RCC 7860 (cell line): ENCODE measurements at regions not wholly inside any gene's neighbourhood (a gene's known extent, or its start where the extent isn't known, plus 50 kb on each side); places are given as distances from the start of the nearest gene placed in this dataset.
A peak's percentile ranks its signal among the peaks of the same experiment; 100 is the strongest.

ENCODE experiments used
- DNase-seq: peaks from one replicate; pipeline ENCODE4 v3.0.0-alpha.2; 2015; ENCODE audit warnings: low spot score
- FAIRE-seq: peaks from 2 replicates; lab custom pipeline; 2012; peaks lifted over from hg19 to GRCh38; lab: Jason Lieb, UNC

GRCh38 chr2:196431076-196431475, 208.4 kb upstream of the CCDC150 start:
- peak; percentile 18 for DNase-seq
- peak; percentile 82 for FAIRE-seq

DNA sequence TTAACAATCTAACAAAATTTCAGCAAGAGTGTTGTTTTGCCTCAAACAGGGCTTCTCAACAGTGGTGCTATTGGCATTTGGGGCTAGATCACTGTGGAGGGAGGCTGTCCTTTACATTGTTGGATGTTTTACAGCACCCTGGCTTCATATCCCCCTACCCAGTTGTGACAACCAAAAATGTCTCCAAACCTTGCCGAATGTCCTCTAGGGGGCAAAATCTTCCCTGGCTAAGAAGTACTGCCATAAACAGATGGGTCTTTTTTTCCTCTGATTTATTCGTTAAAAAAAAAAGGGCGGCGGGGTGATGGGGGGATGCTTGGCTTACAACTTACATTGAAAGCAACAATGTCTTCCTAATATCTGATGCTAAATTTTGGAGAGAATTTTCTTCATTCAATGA, 207.6 kb upstream of the CCDC150 start:
- no peak for FAIRE-seq
- DNase-seq = no peak

DNA sequence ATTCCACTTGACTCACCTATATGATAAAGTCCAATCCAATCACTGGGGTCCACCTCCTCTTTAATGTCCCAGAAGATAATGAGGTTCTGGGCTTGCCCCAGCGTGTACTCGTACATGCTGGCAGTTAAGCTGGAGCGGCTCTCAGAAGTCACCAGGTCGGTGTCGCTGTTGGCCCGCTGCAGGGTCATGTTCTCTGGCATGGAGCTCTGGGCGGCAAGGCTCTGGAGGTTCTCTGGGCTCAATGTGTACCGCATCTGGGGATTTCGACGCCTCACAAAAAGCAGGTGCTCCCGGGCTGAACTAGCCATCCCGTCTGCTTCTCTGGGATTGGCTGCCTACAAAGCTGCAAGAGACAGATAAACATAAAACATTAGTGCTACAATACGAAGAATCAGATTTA, 206.4 kb upstream of the CCDC150 start:
- no peak for DNase-seq

GRCh38 chr2:196434217-196434616, 205.3 kb upstream of the CCDC150 start:
- FAIRE-seq = no peak
- DNase-seq = no peak

More for the DNA sequence above, 206.4 kb upstream of the CCDC150 start:
- no peak for FAIRE-seq

- FAIRE-seq (peak; percentile 15), DNase-seq (no peak)
Observed at GRCh38 chr2:196435189-196435588, 204.3 kb upstream of the CCDC150 start.

DNA sequence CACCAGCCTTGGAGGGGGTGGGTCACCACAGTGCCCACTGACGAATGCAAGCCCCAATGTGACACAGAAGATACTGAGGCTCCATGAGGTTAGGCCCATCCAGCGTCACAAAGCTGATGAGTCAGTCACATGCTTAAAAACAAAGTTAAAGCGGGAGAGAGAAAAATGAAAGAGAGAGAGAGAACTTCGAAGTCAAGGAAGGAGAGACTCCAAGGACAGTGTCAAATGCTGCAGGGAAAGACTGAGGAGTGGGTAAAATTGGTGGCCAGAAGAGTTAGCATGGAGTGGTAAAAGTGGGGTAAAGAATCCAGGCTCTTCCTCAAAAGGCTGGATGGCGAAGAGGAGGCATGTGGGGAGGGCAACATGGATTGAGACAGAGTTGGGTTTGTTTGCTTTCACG, 201.9 kb upstream of the CCDC150 start:
- DNase-seq (no peak), FAIRE-seq (no peak)

- no peak for FAIRE-seq
Observed at GRCh38 chr2:196439760-196440159, 199.8 kb upstream of the CCDC150 start.

GRCh38 chr2:196440413-196440812, 199.1 kb upstream of the CCDC150 start:
- no peak for FAIRE-seq

More at GRCh38 chr2:196439760-196440159, 199.8 kb upstream of the CCDC150 start:
- no peak for DNase-seq

DNA sequence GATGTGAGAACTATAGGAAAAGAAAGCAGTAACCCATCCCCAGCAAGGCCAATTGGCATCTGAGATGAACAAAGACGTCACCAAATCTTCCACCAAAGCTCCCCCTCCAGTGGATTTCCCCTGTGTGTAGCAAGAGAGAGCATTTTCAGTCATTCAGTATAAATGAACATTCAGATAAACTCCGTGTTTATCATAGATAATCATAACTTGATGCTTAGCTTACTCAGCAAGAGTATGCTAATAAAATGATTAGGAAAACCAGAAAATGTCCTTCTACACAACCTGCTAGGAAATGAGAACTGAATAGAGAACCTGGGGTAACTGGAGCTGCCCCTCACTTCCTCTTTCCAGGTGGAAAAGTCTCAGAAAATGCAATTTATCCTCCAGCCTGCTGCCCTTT, 198.0 kb upstream of the CCDC150 start:
- DNase-seq = no peak
- FAIRE-seq = no peak

More at GRCh38 chr2:196440413-196440812, 199.1 kb upstream of the CCDC150 start:
- no peak for DNase-seq

- FAIRE-seq (no peak), DNase-seq (no peak)
Observed at GRCh38 chr2:196442211-196442610, 197.3 kb upstream of the CCDC150 start.

DNA sequence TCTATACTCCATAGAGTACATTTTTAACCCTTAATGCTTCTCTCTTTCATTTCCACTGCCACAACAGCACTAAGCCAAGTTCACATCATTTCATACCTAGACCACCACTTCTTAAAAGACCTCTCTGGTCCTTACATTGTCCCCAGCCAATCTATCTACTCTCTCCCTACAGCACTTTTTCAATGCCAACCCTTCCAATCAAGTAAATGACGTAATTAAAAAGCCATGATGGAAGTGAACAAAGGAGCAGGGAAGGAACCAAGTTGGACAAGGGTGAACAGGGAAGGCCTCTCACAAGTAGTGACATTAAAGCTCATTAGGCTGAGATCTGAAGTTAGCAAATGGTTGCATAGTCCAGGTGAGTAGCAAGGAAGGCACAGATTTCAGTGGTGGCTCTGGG, 195.1 kb upstream of the CCDC150 start:
- DNase-seq = no peak
- FAIRE-seq = no peak

- DNase-seq (no peak), FAIRE-seq (no peak)
Observed at GRCh38 chr2:196445991-196446390, 193.5 kb upstream of the CCDC150 start.

DNA sequence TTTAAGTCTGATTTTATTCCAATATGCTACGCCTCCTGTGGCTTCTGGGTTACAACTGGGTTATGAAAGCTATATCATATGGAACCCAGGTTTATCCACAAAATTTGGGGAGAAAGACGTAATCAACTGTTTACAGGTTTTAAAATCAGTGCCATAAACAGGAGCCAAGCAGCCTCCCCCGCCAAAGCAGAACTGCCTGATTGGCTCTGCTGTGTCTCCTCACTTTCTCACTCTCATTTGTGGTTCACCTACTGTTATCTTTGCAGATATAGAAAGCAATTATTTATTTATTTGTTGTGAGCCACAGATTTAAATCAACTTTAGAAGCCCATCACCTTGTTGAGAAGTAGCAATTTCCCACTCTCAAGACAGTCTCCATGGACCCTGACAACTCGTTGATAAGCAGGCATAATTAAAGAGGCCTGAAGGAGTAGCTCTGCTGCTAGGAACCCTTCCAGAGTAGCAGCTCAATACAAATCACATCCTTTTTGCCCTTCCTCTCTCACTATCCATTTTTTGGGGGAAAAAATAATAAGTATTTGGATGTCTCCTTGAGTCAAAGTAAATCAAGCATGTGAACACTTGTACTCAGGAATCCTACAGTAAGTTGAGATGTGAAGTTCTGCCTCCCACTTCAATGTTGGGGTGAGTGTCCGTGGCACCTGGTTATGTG, 191.0 kb upstream of the CCDC150 start:
- no peak for DNase-seq
- no peak for FAIRE-seq

- DNase-seq (no peak), FAIRE-seq (no peak)
Observed at GRCh38 chr2:196449083-196449482, 190.4 kb upstream of the CCDC150 start.

DNA sequence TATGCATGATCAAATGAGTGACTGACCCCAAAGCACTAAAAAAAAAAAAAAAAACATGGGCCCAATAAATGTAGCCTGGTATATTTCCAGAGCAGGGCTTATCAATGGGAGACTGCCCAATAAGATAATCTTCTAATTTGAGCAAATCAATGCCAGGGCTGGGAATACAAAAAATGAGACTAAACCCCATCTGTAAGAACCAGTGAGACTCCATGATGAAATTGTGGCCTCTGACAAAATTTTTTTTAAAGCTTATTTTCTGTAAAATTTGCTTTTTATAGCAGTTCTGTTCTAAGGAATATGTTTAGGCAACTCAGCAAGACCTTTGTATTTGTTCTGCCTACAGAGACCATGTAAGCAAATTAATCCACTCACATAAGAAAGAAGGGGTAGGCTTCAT, 186.8 kb upstream of the CCDC150 start:
- FAIRE-seq (no peak), DNase-seq (no peak)

DNA sequence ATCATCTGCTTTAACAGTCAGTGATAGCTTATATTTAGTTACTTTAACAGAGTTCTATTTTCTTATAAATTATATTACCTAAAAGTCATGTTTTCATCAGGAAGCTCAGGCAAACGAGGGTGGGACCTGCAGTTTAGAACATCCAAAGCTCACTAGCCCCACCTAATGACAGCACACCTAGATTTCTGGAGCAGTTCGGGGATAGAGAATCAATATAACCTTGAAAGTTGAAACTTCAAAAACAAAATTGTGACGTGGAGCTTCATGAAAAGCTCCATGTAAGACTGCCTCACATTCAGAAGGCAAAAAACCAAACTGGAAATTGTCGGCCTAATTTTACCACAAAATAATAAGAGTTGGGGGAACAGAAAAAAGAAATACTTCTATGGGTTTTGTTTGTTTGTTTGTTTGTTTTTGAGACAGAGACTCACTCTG, 185.9 kb upstream of the CCDC150 start:
- FAIRE-seq (peak; percentile 73), DNase-seq (peak; percentile 31)

DNA sequence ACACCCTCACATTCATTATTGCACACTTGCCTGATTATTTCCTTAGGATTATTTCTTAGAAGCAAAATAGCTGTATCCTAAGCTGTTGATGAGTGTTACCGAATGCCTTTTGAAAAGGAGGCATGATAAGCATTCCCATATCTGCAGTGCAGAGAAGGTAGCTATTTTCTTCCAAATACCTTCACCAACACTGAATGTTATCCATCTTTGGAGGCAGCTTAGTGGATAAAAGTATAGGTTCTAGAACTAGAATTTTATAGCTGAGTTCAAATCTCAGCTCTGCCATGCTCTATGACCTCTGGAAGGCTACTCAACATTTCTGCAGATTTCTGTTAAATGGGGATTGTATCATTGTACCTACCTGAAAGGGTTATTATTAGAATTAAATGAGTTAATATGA, 185.0 kb upstream of the CCDC150 start:
- DNase-seq (no peak), FAIRE-seq (no peak)

DNA sequence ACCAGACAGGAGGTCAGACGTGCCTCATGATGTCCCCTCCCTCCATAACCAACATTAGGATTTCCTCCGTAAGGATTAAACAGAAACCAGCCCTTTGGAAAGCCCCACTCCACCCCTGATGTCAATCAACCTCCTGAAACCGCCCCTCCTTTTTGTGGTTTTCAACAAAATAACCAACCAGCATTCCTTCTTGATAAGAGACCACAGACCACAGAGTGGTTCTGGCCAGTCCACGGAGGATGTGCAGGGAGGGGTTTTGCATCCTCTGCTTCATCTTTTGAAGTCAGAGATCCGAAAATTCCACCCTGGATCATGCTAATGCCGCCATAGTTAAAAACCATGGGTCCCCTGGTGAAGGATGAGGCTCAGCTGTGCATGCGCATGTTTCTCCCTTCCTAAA, 180.0 kb upstream of the CCDC150 start:
- FAIRE-seq (peak; percentile 95), DNase-seq (peak; percentile 72)

DNA sequence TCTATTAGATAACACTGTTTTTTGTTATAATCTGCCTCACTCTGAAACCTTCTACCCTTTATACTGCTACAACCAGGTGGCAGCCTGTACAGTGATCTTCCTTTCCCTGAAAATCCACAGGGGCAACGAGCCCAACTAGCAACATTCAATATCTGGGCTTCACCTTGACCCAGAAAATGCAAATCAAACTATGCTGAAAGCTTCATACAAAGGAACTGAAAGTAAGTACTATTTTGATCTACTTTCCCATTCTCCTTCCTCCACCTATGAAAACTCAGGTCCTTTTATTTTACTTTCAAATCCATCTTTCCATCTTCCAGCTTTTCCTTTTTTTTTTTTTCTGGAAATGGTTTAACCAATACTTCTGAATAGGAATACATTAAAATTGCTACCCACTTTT, 175.8 kb upstream of the CCDC150 start:
- FAIRE-seq = no peak
- DNase-seq = no peak

DNA sequence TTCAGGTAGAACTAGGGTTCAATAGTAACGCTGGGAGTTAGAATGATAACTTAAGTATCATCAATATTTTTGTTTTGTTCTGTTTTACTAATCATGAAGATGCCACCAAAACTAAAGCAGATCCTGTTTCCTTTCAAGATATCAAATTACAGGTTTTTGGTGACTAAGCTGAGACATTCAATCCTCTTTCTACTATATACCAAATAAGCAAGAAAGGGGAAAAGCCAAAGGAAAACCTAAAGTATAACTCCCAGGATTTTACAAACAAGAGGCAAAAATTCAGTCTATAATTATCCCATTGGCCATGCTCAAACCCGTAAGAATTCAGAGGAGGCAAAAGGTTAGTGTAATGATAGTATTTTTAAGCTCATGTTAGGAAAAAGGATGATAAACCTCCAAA, 175.2 kb upstream of the CCDC150 start:
- no peak for FAIRE-seq
- DNase-seq = no peak

- FAIRE-seq (no peak), DNase-seq (no peak)
Observed at GRCh38 chr2:196466581-196466980, 172.9 kb upstream of the CCDC150 start.

- peak; percentile 44 for DNase-seq
- FAIRE-seq = peak; percentile 87
Observed at GRCh38 chr2:196468394-196468793, 171.1 kb upstream of the CCDC150 start.

DNA sequence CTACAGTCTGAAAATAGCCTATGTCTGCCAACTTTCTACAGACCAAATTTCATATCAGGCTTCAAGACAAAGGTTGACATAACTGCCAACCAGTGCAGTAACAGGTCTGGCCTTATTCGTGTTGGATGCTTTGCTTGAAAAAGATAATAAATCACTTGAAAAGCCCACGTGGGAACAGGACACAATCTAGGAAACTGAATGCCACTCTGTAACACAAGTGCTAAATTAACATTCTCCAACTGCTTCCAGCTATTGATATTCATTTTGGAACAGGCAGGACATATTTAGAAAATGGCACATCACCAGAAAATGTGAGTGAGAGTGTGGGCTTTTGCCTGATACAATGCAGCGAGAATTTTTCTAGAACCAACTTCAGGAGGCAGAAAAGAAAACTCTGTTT, 165.9 kb upstream of the CCDC150 start:
- DNase-seq = no peak
- no peak for FAIRE-seq
